Astrocyte of the cerebellum (primary cell): ENCODE measurements at regions not wholly inside any gene's neighbourhood (a gene's known extent, or its start where the extent isn't known, plus 50 kb on each side); places are given as distances from the start of the nearest gene placed in this dataset.
A peak's percentile ranks its signal among the peaks of the same experiment; 100 is the strongest.

Experiments used
- DNase-seq: peaks from one replicate; pipeline ENCODE4 v3.0.0-alpha.2; 2011; ENCODE audit warnings: low read depth
- H3K4me3 ChIP-seq: 2 replicates; pipeline ENCODE4 v1.5.1; 2011; ENCODE audit warnings: mild to moderate bottlenecking, low read depth, low read length, moderate library complexity
- in situ Hi-C: cut with HindIII; loops from 2 replicates; pipeline ENCODE4 v1.10.0; 2017; ENCODE audit warnings: low sequenced_read_pairs
- TF ChIP-seq, protein P1 (sequence below): IDR thresholded peaks from 2 replicates; pipeline ENCODE4 v1.5.1; 2012; ENCODE audit warnings: low read length, low read depth, moderate library complexity, mild to moderate bottlenecking; ENCODE audit errors: missing control alignments

DNA sequence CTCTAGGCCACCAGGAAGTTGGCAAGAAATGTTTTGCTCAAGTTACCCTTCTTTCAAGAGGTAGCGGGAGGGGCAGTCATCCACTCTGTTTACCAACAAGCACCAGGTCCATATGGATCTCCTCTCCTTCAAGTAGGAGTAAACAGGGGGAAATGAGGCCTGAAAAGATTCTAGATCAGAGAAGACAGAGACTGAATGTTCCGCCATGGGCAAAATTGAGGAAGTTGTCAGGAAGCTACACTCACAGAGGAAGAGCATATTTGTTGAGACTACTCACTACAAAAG, 81.6 kb downstream of the KLF15 start:
- H3K4me3 ChIP-seq: no peak overlapping the region
- TF ChIP-seq, protein P1, sequence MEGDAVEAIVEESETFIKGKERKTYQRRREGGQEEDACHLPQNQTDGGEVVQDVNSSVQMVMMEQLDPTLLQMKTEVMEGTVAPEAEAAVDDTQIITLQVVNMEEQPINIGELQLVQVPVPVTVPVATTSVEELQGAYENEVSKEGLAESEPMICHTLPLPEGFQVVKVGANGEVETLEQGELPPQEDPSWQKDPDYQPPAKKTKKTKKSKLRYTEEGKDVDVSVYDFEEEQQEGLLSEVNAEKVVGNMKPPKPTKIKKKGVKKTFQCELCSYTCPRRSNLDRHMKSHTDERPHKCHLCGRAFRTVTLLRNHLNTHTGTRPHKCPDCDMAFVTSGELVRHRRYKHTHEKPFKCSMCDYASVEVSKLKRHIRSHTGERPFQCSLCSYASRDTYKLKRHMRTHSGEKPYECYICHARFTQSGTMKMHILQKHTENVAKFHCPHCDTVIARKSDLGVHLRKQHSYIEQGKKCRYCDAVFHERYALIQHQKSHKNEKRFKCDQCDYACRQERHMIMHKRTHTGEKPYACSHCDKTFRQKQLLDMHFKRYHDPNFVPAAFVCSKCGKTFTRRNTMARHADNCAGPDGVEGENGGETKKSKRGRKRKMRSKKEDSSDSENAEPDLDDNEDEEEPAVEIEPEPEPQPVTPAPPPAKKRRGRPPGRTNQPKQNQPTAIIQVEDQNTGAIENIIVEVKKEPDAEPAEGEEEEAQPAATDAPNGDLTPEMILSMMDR: no peak
- in situ Hi-C loops: no loop called here
- no peak for DNase-seq

- in situ Hi-C loops: no loop called here
- no peak overlapping the region for H3K4me3 ChIP-seq
- TF ChIP-seq, protein P1: no peak
- no peak for DNase-seq
Measured at GRCh38 chr3:126274735-126275619, 82.2 kb downstream of the KLF15 start.

GRCh38 chr3:126270145-126270811, 86.9 kb downstream of the KLF15 start:
- TF ChIP-seq, protein P1: no peak
- H3K4me3 ChIP-seq: no peak overlapping the region
- in situ Hi-C loops: no loop called here
- peak; percentile 34 for DNase-seq

- no peak for DNase-seq
- H3K4me3 ChIP-seq: no peak overlapping the region
- TF ChIP-seq, protein P1: no peak
- in situ Hi-C loops: no loop called here
Measured at GRCh38 chr3:126269354-126269753, 87.9 kb downstream of the KLF15 start.

- DNase-seq: no peak
- in situ Hi-C loops: no loop called here
- no peak overlapping the region for H3K4me3 ChIP-seq
- TF ChIP-seq, protein P1: no peak
Measured at GRCh38 chr3:126268866-126269265, 88.3 kb downstream of the KLF15 start.

DNA sequence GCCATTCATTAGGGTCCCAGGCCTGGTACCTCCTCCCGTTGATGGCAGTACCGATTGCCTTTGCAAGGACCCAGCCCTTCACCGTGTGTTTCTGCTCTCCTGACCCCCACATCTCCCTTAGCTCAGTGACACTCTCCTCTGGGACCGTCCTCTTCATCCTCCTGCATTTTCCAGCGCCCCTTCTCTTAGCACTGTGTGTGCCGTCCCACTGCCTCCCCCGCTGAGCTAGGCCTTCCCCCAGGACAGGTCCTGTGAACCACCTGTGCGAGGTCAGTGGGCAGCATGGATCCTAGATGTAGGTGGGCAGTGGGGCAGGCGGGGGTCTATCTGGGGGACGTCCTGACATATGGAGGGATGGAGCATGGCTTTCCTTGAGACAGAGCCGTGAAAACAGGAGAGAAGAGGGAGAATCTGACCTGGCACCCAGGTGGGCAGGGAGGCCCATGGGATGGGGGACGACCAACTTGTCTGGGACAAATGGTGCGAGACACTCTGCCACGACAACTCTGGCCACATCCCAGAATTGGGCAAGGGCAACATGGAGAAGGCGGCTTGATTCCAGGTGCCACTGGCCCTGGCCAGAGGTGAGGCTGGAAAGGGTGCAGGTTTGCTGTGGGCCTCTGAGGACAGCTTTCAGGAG, 87.7 kb upstream of the ALDH1L1 start:
- TF ChIP-seq, protein P1: no peak
- no peak for DNase-seq
- in situ Hi-C loops: no loop called here
- peak overlapping the region; percentile 34 for H3K4me3 ChIP-seq
